WTC11 (cell line): ENCODE measurements at regions not wholly inside any gene's neighbourhood (a gene's known extent, or its start where the extent isn't known, plus 50 kb on each side); places are given as distances from the start of the nearest gene placed in this dataset.

ENCODE experiments used
- ATAC-seq: fragments of 200-7000 bp; cut with Tn5 transposase; 2 replicates; pipeline ENCODE4 v1.10.0; 2021; ENCODE audit warnings: mild to moderate bottlenecking, moderate library complexity
- CTCF ChIA-PET: fragments of 300-600 bp; sonication (Branson Sonifier 250); formaldehyde crosslinking; loops from one replicate; lab custom pipeline; 2021; ENCODE audit warnings: antibody characterized with exemption; lab: Charles Lee
- POLR2A ChIA-PET: fragments of 350-600 bp; sonication (Branson Sonifier 250); formaldehyde crosslinking; loops from one replicate; lab custom pipeline; 2021; ENCODE audit warnings: antibody characterized with exemption; lab: Charles Lee
- DNase-seq: peaks from one replicate; pipeline ENCODE4 v3.0.0; 2021; ENCODE audit warnings: low spot score
- H3K27ac Mint-ChIP-seq: 2 replicates; pipeline ENCODE4 v1.8.0; 2021; ENCODE audit warnings: mixed read lengths
- H3K27me3 Mint-ChIP-seq: 2 replicates; pipeline ENCODE4 v1.8.0; 2021; ENCODE audit warnings: low read depth, mild to moderate bottlenecking, moderate library complexity, mixed read lengths
- H3K36me3 Mint-ChIP-seq: 2 replicates; pipeline ENCODE4 v1.8.0; 2021; ENCODE audit warnings: mixed read lengths
- H3K4me1 Mint-ChIP-seq: 2 replicates; pipeline ENCODE4 v1.8.0; 2022; ENCODE audit warnings: mixed read lengths
- H3K4me3 Mint-ChIP-seq: 2 replicates; pipeline ENCODE4 v1.8.0; 2021; ENCODE audit warnings: mild to moderate bottlenecking, moderate library complexity, mixed read lengths
- H3K9me3 Mint-ChIP-seq: 2 replicates; pipeline ENCODE4 v1.8.0; 2021; ENCODE audit warnings: mixed read lengths
- ATF2 ChIP-seq: sonication (generic); formaldehyde crosslinking; IDR thresholded peaks from 2 replicates; pipeline ENCODE4 v1.8.1; 2022; ENCODE audit warnings: low read depth, missing genetic modification reagents, borderline replicate concordance
- CREM ChIP-seq: sonication (generic); formaldehyde crosslinking; IDR thresholded peaks from 2 replicates; pipeline ENCODE4 v1.8.1; 2022; ENCODE audit warnings: mild to moderate bottlenecking, missing genetic modification reagents, moderate library complexity
- E2F4 ChIP-seq: sonication (generic); formaldehyde crosslinking; IDR thresholded peaks from 2 replicates; pipeline ENCODE4 v1.8.1; 2022; ENCODE audit warnings: low read depth, mild to moderate bottlenecking, moderate library complexity, missing genetic modification reagents, borderline replicate concordance
- ELF4 ChIP-seq: sonication (generic); formaldehyde crosslinking; IDR thresholded peaks from 2 replicates; pipeline ENCODE4 v1.8.1; 2022; ENCODE audit warnings: low read depth, mild to moderate bottlenecking, moderate library complexity, missing genetic modification reagents
- EMX1 ChIP-seq: fragments of 250-450 bp; sonication (Bioruptor Pico); IDR thresholded peaks from 2 replicates; pipeline ENCODE4 v1.8.0; 2021; ENCODE audit warnings: mild to moderate bottlenecking
- ETV6 ChIP-seq: sonication (generic); formaldehyde crosslinking; IDR thresholded peaks from 2 replicates; pipeline ENCODE4 v1.8.1; 2022; ENCODE audit warnings: mild to moderate bottlenecking, missing genetic modification reagents
- FOXK1 ChIP-seq: sonication (generic); formaldehyde crosslinking; IDR thresholded peaks from 2 replicates; pipeline ENCODE4 v1.8.0; 2022; ENCODE audit warnings: mild to moderate bottlenecking, moderate library complexity, missing genetic modification reagents
- FOXP1 ChIP-seq: sonication (generic); formaldehyde crosslinking; IDR thresholded peaks from 2 replicates; pipeline ENCODE4 v1.8.0; 2022; ENCODE audit warnings: missing genetic modification reagents, mild to moderate bottlenecking, moderate library complexity, borderline replicate concordance
- GRHL2 ChIP-seq: fragments of 250-450 bp; sonication (Bioruptor Pico); IDR thresholded peaks from 2 replicates; pipeline ENCODE4 v1.8.0; 2022; ENCODE audit warnings: mild to moderate bottlenecking, moderate library complexity; ENCODE audit not compliant: insufficient replicate concordance, severe bottlenecking
- OVOL2 ChIP-seq: fragments of 250-450 bp; sonication (Bioruptor Pico); IDR thresholded peaks from 2 replicates; pipeline ENCODE4 v1.9.0; 2021; ENCODE audit warnings: mild to moderate bottlenecking, borderline replicate concordance
- TEAD4 ChIP-seq: sonication (generic); formaldehyde crosslinking; IDR thresholded peaks from 2 replicates; pipeline ENCODE4 v1.8.0; 2022; ENCODE audit warnings: mild to moderate bottlenecking, missing genetic modification reagents
- USF1 ChIP-seq: sonication (generic); formaldehyde crosslinking; IDR thresholded peaks from 2 replicates; pipeline ENCODE4 v1.8.0; 2022; ENCODE audit warnings: mild to moderate bottlenecking, missing genetic modification reagents
- ZMAT4 ChIP-seq: fragments of 250-450 bp; sonication (Bioruptor Pico); IDR thresholded peaks from 2 replicates; pipeline ENCODE4 v1.9.0; 2021; ENCODE audit warnings: mild to moderate bottlenecking
- ZNF317 ChIP-seq: sonication (generic); formaldehyde crosslinking; IDR thresholded peaks from 2 replicates; pipeline ENCODE4 v1.8.1; 2023; ENCODE audit warnings: low read depth, mild to moderate bottlenecking, moderate library complexity, missing genetic modification reagents, borderline replicate concordance
- TF ChIP-seq, protein P1 (sequence below): fragments of 250-450 bp; sonication (Bioruptor Pico); conservative IDR thresholded peaks from 2 replicates; pipeline ENCODE4 v1.9.0; 2021; ENCODE audit warnings: mild to moderate bottlenecking
- TF ChIP-seq, protein P2 (sequence below): sonication (generic); formaldehyde crosslinking; IDR thresholded peaks from 2 replicates; pipeline ENCODE4 v1.8.1; 2023; ENCODE audit warnings: mild to moderate bottlenecking, missing genetic modification reagents
- TF ChIP-seq, protein P3 (sequence below): sonication (generic); formaldehyde crosslinking; IDR thresholded peaks from 2 replicates; pipeline ENCODE4 v1.8.0; 2022; ENCODE audit warnings: mild to moderate bottlenecking, missing genetic modification reagents

DNA sequence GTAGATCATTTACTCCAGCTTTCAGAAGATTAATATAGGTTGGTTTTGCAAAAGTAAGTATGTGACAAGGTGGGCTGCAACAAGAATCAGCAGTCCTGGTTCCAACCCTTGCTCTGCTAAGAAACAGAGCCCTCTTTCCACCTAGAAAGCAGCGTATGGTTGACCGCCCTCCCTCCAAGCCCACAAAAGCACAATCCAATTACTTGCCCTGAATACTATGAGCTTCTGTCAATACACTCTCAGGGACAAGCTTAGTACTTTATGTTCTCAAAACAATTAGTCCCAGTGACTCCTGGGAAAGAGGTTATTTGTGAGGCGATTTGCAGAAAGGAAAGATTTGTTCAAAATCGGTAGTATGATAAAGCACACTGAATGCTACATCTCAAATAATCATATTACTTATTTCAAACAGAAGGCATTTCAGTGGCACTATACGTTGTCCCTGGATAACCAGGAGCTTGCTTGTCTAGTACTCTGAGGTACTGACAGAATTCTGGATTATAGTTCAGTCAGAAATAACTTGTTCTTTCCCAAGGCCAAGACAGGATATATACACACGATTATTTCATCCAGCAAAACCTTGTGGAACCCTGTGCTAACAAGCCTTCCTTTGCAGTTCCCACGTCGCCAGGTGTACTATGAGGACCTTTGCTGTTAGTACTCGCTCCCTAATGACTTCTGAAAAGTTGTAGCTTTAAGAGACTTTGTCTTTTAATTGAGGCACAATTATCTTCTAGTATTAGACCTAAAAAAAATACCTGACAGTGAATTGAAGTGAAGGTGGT lies 96.9 kb upstream of the ADTRP start:
- CTCF ChIA-PET: no interaction called here
- ATAC-seq: no peak

GRCh38 chr6:11869672-11870340 lies 91.2 kb upstream of the ADTRP start:
- H3K27ac Mint-ChIP-seq: no peak overlapping the region
- H3K4me1 Mint-ChIP-seq: peaks cover 8% of the 10 kb centered on the region
- H3K36me3 Mint-ChIP-seq: 0 out of 2 replicates have a peak, but pooled peaks cover 2% of the 10 kb centered on the region
- no peaks in the 10 kb centered on the region; the same call in 1 of the 2 replicates for H3K27me3 Mint-ChIP-seq
- ChIA-PET POLR2A (no interaction called here), CTCF (no interaction called here)
- H3K4me3 Mint-ChIP-seq: no peak overlapping the region
- no peak for DNase-seq
- no peak for ATAC-seq
- TF ChIP-seq GRHL2 (CRISPR knock-in tag) (no peak), FOXK1 (CRISPR knock-in tag) (no peak), USF1 (CRISPR knock-in tag) (no peak), ATF2 (CRISPR knock-in tag) (no peak), ZNF317 (no peak), ELF4 (no peak), TEAD4 (no peak), CREM (CRISPR knock-in tag) (no peak)
- peaks cover 26% of the 10 kb centered on the region for H3K9me3 Mint-ChIP-seq

More for the DNA sequence above, 96.9 kb upstream of the ADTRP start:
- peaks cover 19% of the 10 kb centered on the region for H3K9me3 Mint-ChIP-seq
- TF ChIP-seq FOXP1 (CRISPR knock-in tag) (no peak), EMX1 (CRISPR knock-in tag) (no peak)
- TF ChIP-seq, protein P1, sequence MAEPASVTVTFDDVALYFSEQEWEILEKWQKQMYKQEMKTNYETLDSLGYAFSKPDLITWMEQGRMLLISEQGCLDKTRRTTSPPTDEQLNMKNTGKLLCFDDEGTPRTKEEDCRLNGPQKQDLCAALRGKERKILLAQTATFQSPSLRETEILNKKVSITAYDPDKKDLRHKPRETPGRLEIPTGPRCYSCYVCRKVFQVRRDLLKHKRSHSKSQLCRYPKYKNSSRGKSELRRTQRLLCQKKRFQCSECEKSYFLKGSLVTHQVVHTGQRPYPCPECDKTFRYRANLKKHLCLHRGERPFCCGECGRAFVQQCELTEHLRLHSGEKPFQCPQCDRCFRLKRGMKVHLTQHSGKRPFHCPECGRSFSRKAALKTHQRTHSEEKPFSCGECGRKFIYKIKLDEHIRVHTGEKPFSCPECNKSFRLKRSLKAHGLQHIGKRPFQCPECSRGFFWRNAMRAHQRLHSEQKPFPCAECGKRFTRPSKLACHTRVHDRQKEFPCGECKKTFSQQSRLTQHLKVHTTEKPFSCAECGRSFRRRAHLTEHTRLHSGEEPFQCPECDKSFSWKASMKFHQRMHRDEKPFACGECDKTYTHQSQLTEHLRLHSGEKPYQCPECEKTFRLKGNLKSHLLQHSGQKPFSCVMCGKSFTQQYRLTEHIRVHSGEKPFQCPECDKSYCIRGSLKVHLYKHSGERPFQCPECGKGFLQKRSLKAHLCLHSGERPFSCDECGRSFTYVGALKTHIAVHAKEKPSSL (CRISPR knock-in tag): no peak
- H3K4me3 Mint-ChIP-seq: no peak overlapping the region
- H3K36me3 Mint-ChIP-seq: peaks cover 7% of the 10 kb centered on the region
- H3K27ac Mint-ChIP-seq: no peak overlapping the region
- POLR2A ChIA-PET: no interaction called here
- H3K27me3 Mint-ChIP-seq: no peaks in the 10 kb centered on the region; the same call in 1 of the 2 replicates
- no peak for DNase-seq
- peaks cover 19% of the 10 kb centered on the region for H3K4me1 Mint-ChIP-seq

DNA sequence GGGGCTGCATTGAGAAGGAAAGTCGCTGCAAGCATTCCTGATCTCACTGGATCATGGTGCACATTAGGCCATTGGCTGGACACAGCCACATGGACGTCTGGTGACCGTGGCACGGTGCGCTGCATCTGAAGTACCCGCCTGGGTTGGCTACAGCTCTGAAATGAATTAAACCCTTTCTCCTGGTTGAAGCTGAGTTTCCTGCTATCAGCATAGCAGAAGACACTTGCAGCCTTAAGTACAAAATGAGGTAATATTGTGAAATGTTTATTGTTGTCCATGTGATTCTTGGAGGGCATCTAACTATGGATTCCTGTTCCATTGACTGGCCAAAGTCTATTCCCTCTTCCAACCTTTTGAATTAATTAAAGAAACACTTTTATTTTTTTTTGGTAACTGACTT lies 89.8 kb upstream of the ADTRP start:
- Mint-ChIP-seq H3K27ac (no peak overlapping the region), H3K9me3 (peaks cover 34% of the 10 kb centered on the region), H3K27me3 (no peaks in the 10 kb centered on the region; the same call in 1 of the 2 replicates), H3K4me3 (no peak overlapping the region), H3K4me1 (peaks cover 8% of the 10 kb centered on the region), H3K36me3 (peaks cover 8% of the 10 kb centered on the region)
- ATAC-seq (no peak), DNase-seq (no peak)
- ChIA-PET POLR2A (no interaction called here), CTCF (no interaction called here)
- no peak for TF ChIP-seq ZMAT4
- TF ChIP-seq, protein P2, sequence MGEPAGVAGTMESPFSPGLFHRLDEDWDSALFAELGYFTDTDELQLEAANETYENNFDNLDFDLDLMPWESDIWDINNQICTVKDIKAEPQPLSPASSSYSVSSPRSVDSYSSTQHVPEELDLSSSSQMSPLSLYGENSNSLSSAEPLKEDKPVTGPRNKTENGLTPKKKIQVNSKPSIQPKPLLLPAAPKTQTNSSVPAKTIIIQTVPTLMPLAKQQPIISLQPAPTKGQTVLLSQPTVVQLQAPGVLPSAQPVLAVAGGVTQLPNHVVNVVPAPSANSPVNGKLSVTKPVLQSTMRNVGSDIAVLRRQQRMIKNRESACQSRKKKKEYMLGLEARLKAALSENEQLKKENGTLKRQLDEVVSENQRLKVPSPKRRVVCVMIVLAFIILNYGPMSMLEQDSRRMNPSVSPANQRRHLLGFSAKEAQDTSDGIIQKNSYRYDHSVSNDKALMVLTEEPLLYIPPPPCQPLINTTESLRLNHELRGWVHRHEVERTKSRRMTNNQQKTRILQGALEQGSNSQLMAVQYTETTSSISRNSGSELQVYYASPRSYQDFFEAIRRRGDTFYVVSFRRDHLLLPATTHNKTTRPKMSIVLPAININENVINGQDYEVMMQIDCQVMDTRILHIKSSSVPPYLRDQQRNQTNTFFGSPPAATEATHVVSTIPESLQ (CRISPR knock-in tag): no peak
- no peak for TF ChIP-seq USF1 (CRISPR knock-in tag)
- TF ChIP-seq, protein P3, sequence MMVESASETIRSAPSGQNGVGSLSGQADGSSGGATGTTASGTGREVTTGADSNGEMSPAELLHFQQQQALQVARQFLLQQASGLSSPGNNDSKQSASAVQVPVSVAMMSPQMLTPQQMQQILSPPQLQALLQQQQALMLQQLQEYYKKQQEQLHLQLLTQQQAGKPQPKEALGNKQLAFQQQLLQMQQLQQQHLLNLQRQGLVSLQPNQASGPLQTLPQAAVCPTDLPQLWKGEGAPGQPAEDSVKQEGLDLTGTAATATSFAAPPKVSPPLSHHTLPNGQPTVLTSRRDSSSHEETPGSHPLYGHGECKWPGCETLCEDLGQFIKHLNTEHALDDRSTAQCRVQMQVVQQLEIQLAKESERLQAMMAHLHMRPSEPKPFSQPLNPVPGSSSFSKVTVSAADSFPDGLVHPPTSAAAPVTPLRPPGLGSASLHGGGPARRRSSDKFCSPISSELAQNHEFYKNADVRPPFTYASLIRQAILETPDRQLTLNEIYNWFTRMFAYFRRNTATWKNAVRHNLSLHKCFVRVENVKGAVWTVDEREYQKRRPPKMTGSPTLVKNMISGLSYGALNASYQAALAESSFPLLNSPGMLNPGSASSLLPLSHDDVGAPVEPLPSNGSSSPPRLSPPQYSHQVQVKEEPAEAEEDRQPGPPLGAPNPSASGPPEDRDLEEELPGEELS (CRISPR knock-in tag): no peak
- TF ChIP-seq OVOL2 (CRISPR knock-in tag): no peak
- no peak for TF ChIP-seq ETV6 (CRISPR knock-in tag)
- TF ChIP-seq E2F4 (CRISPR knock-in tag): no peak
